GM23338 (cell line): ENCODE measurements at regions not wholly inside any gene's neighbourhood (a gene's known extent, or its start where the extent isn't known, plus 50 kb on each side); places are given as distances from the start of the nearest gene placed in this dataset.
"Not testable (repeated sequence)": the region's sequence is repeated elsewhere in the genome, so short reads cannot be mapped to it uniquely, and the experiment has no call there.

ENCODE experiments used
- ATAC-seq: fragments of 200-7000 bp; cut with Tn5 transposase; 3 replicates; pipeline ENCODE4 v1.9.1; 2020
- DNase-seq: peaks from one replicate; pipeline ENCODE4 v3.0.0-alpha.2; 2015; ENCODE audit warnings: low spot score
- H2AFZ ChIP-seq: fragments of 200-600 bp; sonication (generic); 2 replicates; pipeline ENCODE4 v1.8.0; 2016; ENCODE audit warnings: antibody characterized with exemption, mild to moderate bottlenecking, moderate library complexity
- H3F3A ChIP-seq: fragments of 200-600 bp; sonication (generic); replicated peaks from 2 replicates; pipeline ENCODE4 v1.8.0; 2017; ENCODE audit warnings: antibody characterized with exemption, mixed run types, low read depth
- H3K27ac ChIP-seq: fragments of 200-600 bp; sonication (generic); 2 replicates; pipeline ENCODE4 v1.6.1; 2016; ENCODE audit warnings: low read depth
- H3K27me3 ChIP-seq: fragments of 200-600 bp; sonication (generic); 2 replicates; pipeline ENCODE4 v1.8.0; 2016; ENCODE audit warnings: mild to moderate bottlenecking, mixed run types, moderate library complexity; ENCODE audit not compliant: insufficient read depth
- H3K36me3 ChIP-seq: fragments of 200-600 bp; sonication (generic); 2 replicates; pipeline ENCODE4 v1.8.0; 2016; ENCODE audit warnings: mild to moderate bottlenecking; ENCODE audit not compliant: insufficient read depth
- H3K4me1 ChIP-seq: fragments of 200-600 bp; sonication (generic); 2 replicates; pipeline ENCODE4 v1.8.0; 2016; ENCODE audit warnings: mild to moderate bottlenecking, moderate library complexity; ENCODE audit not compliant: insufficient read depth
- H3K4me2 ChIP-seq: fragments of 200-600 bp; sonication (generic); 2 replicates; pipeline ENCODE4 v1.7.1; 2017; ENCODE audit warnings: mixed run types
- H3K4me3 ChIP-seq: fragments of 200-600 bp; sonication (generic); 2 replicates; pipeline ENCODE4 v1.6.1; 2016; ENCODE audit warnings: mixed run types
- H3K79me2 ChIP-seq: fragments of 200-600 bp; sonication (generic); replicated peaks from 2 replicates; pipeline ENCODE4 v1.8.0; 2017; ENCODE audit warnings: mild to moderate bottlenecking; ENCODE audit not compliant: insufficient read depth
- H3K9me2 ChIP-seq: fragments of 200-600 bp; sonication (generic); 2 replicates; pipeline ENCODE4 v1.8.0; 2017; ENCODE audit not compliant: insufficient read depth
- H4K20me1 ChIP-seq: fragments of 200-600 bp; sonication (generic); replicated peaks from 2 replicates; pipeline ENCODE4 v1.8.0; 2017; ENCODE audit warnings: mild to moderate bottlenecking; ENCODE audit not compliant: insufficient read depth
- H3K27ac Mint-ChIP-seq: 2 replicates; pipeline ENCODE4 v1.8.0; 2020; ENCODE audit warnings: inconsistent platforms, mild to moderate bottlenecking, moderate library complexity, mixed read lengths
- H3K27me3 Mint-ChIP-seq: 3 replicates; pipeline ENCODE4 v1.8.0; 2022; ENCODE audit warnings: low read depth, mild to moderate bottlenecking, moderate library complexity, mixed read lengths, inconsistent platforms; ENCODE audit not compliant: insufficient read depth, poor library complexity
- H3K36me3 Mint-ChIP-seq: 3 replicates; pipeline ENCODE4 v1.8.0; 2021; ENCODE audit warnings: low read depth, mild to moderate bottlenecking, inconsistent platforms, moderate library complexity, mixed read lengths
- H3K4me1 Mint-ChIP-seq: 3 replicates; pipeline ENCODE4 v1.8.0; 2020; ENCODE audit warnings: mild to moderate bottlenecking, inconsistent platforms, mixed read lengths
- H3K4me3 Mint-ChIP-seq: 3 replicates; pipeline ENCODE4 v1.8.0; 2021; ENCODE audit warnings: moderate library complexity, mild to moderate bottlenecking, inconsistent platforms, mixed read lengths
- H3K9me3 Mint-ChIP-seq: 3 replicates; pipeline ENCODE4 v1.8.0; 2020; ENCODE audit warnings: moderate library complexity, mild to moderate bottlenecking, inconsistent platforms, mixed read lengths
- CTCF ChIP-seq, 2 experiments: fragments of 200-600 bp in 1 of 2; sonication (generic) in 1 of 2; conservative IDR thresholded peaks; 2 replicates each; pipeline versions ENCODE4 v1.5.1 to v1.6.1; 2016 to 2017; ENCODE audit warnings: antibody characterized with exemption in 2 of 2, low read depth in 2 of 2, mild to moderate bottlenecking in 2 of 2, moderate library complexity in 1 of 2
- REST ChIP-seq: IDR thresholded peaks from one replicate; pipeline ENCODE4 v1.6.1; 2018; ENCODE audit warnings: antibody characterized with exemption; ENCODE audit not compliant: unreplicated experiment
- STAT1 ChIP-seq: IDR thresholded peaks from one replicate; pipeline ENCODE4 v1.6.1; 2016; ENCODE audit warnings: antibody characterized with exemption; ENCODE audit not compliant: unreplicated experiment
- ZNF331 ChIP-seq: fragments of 250-450 bp; sonication (Bioruptor Pico); IDR thresholded peaks from 2 replicates; pipeline ENCODE4 v1.5.0; 2020; ENCODE audit warnings: low read depth, mild to moderate bottlenecking, moderate library complexity

DNA sequence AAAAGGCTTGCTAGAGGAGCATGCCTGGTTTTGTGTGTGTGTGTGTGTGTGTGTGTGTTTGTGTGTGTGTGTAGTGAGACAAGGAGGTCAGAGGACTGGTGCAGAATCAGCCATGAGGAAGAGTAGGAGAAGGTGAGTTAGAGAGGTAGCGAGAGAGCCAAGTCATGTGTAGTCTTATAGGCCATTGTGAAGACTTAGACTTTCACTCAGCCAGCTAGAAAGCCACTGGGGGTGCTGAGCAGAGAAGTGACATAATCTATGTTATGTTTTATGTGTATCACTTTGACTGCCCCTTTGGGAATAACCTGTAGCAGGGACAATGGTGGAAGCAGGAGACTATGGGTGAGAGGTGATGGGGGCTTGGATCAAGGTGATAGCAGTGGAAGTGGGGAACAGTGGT lies 180.5 kb upstream of the CLINT1 start:
- no peaks in the 10 kb centered on the region for H3F3A ChIP-seq
- H3K27ac Mint-ChIP-seq, result no peak overlapping the region
- peaks cover 37% of the 10 kb centered on the region for H3K9me3 Mint-ChIP-seq
- no peak for DNase-seq
- no peaks in the 10 kb centered on the region for H3K27me3 ChIP-seq
- H2AFZ ChIP-seq, result no peak overlapping the region
- no peak overlapping the region for H3K4me3 Mint-ChIP-seq
- no peaks in the 10 kb centered on the region for H3K9me2 ChIP-seq
- H4K20me1 ChIP-seq, result no peaks in the 10 kb centered on the region
- TF ChIP-seq STAT1 (no peak), CTCF (conservative IDR thresholded peaks at IDR 0.05; ENCODE audit: low read depth in 2 of 2) (no peak), REST (no peak), ZNF331 (CRISPR knock-in tag) (no peak)
- no peak for ATAC-seq
- no peak overlapping the region for H3K4me3 ChIP-seq
- H3K4me1 ChIP-seq, result no peaks in the 10 kb centered on the region
- no peak overlapping the region for H3K27ac ChIP-seq
- no peaks in the 10 kb centered on the region for H3K4me1 Mint-ChIP-seq
- H3K4me2 ChIP-seq, result no peak overlapping the region
- H3K36me3 Mint-ChIP-seq, result peaks cover 28% of the 10 kb centered on the region
- H3K36me3 ChIP-seq, result peaks cover 4% of the 10 kb centered on the region; the same call in 1 of the 2 replicates
- H3K79me2 ChIP-seq, result no peaks in the 10 kb centered on the region
- H3K27me3 Mint-ChIP-seq, result no peaks in the 10 kb centered on the region

- H3K36me3 ChIP-seq, H3F3A ChIP-seq, H3K79me2 ChIP-seq, H3K4me3 ChIP-seq, H3K9me2 ChIP-seq, H4K20me1 ChIP-seq, H3K27ac Mint-ChIP-seq, H3K4me3 Mint-ChIP-seq, H3K27ac ChIP-seq, ATAC-seq, H3K27me3 Mint-ChIP-seq, H3K4me1 ChIP-seq, H3K4me1 Mint-ChIP-seq, H3K4me2 ChIP-seq, H2AFZ ChIP-seq, DNase-seq, H3K27me3 ChIP-seq: not testable (repeated sequence)
- Mint-ChIP-seq H3K36me3 (peaks cover 38% of the 10 kb centered on the region), H3K9me3 (peaks cover 52% of the 10 kb centered on the region)
Observed at GRCh38 chr5:158036983-158037595, 178.1 kb upstream of the CLINT1 start.

GRCh38 chr5:158034586-158034985 lies 175.6 kb upstream of the CLINT1 start:
- H3K27ac Mint-ChIP-seq, H3K4me3 Mint-ChIP-seq, H3K4me1 Mint-ChIP-seq, H3K4me1 ChIP-seq, H3K36me3 ChIP-seq, H3K4me3 ChIP-seq, ATAC-seq, DNase-seq, H3K27me3 Mint-ChIP-seq, H2AFZ ChIP-seq, H4K20me1 ChIP-seq, H3F3A ChIP-seq, H3K79me2 ChIP-seq, H3K4me2 ChIP-seq, H3K9me2 ChIP-seq, H3K27me3 ChIP-seq, H3K27ac ChIP-seq: not testable (repeated sequence)
- Mint-ChIP-seq H3K36me3 (peaks cover 38% of the 10 kb centered on the region), H3K9me3 (peaks cover 52% of the 10 kb centered on the region)
